Anterior cingulate cortex (tissue), 58 donors: ENCODE measurements at regions not wholly inside any gene's neighbourhood (a gene's known extent, or its start where the extent isn't known, plus 50 kb on each side); places are given as distances from the start of the nearest gene placed in this dataset.
A peak's percentile ranks its signal among the peaks of the same experiment; 100 is the strongest.

Experiments
- DNase-seq, 58 donors: peaks; one replicate each; lab custom pipeline; 2025; lab: John Stamatoyannopoulos, UW

GRCh38 chr10:91124016-91124415 is 96.4 kb upstream of the PCGF5 start:
- no peak for DNase-seq

DNA sequence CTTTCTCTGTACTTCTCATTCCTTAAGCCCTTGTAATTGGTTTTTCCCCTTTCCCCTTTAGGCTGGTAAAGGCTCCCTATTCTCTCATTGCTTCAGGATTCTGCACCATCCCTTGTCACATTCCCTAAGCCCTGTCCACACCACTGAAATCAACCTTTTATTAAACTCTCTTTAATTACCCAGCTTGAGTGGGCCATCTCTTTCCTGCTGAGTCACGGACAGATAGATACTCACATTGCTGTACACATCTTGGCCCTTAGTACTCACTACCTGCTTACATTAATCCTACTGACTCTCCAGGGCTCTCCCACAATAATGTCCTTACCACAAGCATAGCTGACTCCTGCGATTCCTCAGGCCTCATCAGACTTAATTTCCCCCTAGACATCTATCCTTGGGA is 94.0 kb upstream of the PCGF5 start:
- no peak for DNase-seq

- DNase-seq, result no peak
Measured at GRCh38 chr10:91127341-91128082, 93.0 kb upstream of the PCGF5 start.

DNA sequence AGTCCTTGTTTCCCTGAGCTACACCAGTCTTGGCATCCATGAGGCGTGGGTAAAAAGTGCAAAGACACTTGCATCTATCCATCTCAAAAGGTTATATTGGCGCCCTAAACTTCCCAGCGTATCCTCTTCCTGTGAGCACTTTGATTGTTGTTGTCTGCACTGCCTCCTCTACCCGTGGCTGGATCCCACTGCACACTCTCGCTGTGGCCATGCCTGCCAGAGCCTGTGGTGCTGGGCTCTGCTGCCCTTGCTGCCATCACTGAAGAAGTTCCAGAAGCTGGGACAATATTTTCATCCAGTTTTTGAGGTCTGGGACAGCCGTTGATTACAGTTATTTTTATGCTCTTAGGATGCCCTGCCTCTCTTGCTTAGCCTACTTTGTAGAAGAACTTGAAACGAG is 85.3 kb upstream of the PCGF5 start:
- DNase-seq, result peak in 1 of 58 donors; percentile 3

DNA sequence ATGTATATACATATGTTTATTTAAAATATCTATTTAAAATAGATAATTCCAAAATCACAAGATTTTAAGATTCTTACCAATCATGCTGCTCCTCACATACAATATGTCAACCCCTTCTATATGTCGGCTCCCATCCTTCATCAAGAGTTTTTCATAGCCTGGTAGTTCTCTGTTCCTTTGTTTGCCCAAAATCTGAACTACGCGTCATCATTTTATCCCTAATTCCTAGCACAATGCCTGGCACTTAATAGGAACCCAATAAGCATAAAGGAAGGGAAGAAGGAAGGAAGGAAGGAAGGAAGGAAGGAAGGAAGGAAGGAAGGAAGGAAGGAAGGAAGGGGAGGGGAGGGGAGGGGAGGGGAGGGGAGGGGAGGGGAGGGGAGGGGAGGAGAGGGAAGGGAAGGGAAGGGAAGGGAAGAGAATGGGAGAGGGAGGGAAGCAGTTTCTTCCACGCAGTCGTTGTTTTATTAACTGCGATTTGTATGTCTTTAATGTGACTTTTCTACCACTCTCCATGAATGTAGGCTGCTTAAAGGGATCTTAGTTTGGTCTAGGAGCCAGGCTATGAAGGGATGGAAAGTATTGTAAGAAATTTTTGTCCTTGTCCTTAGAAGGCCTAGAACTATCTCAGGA is 83.3 kb upstream of the PCGF5 start:
- no peak for DNase-seq

DNA sequence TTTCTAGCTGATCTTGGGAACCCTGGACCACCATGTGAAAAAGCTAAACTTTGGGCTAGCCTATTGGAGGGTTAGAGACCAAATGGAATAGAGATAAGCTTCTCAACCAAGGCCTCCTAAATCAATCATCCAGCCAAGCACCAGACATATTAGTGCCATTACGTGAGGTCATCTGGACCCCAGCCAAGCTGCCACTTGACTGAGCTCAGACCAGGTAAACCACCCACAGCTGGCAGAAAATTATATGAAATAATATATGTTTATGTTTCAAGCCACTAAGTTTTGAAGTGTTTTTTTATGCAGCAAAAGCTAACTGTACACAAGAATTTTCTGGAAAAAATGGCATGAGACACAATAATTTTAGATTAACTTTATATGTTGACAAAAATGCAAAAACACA is 82.6 kb upstream of the PCGF5 start:
- DNase-seq, result no peak

DNA sequence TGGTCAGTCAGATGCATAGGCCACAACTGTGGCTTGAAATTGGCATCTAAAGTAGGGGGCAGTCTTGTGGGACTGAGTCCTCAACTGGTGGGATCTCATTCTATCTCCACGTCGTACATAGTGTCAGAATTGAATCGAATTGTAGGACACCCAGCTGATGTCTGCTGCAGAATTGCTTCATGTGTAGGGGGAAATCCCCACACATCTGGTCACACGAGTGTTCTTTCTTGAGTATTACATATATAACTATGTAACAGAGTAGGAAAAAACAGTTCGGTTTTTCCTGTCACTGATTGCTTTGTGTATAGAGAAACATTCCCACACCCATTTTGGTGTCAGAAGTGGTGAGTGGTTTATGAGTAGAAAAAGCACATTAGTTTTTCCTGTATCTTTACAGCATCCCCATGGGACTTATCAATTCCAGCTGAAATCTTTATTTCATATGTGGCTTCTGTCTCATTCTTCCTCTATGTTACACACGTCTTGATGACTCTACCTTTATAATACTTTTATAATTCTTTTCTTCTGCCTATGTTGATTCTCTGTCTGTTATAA is 79.4 kb upstream of the PCGF5 start:
- DNase-seq, result no peak

GRCh38 chr10:91144961-91145360 is 75.5 kb upstream of the PCGF5 start:
- no peak for DNase-seq

DNA sequence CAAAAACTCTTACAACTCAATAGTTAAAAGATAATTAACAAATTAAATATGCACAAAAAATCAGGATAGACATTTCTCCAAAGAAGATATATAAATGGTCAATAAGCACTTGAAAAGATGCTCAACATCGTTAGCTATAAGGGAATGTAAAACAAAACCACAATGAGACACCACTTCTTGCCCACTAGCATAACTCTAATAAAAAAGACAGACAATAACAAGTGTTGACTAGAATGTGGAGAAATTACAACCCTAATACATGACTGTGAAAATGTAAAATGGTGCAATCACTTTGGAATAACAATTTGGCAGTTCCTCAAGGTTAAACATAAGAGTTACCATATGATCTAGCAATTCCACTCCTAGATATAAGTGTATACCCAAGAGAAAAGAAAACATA is 74.3 kb upstream of the PCGF5 start:
- DNase-seq, result no peak

DNA sequence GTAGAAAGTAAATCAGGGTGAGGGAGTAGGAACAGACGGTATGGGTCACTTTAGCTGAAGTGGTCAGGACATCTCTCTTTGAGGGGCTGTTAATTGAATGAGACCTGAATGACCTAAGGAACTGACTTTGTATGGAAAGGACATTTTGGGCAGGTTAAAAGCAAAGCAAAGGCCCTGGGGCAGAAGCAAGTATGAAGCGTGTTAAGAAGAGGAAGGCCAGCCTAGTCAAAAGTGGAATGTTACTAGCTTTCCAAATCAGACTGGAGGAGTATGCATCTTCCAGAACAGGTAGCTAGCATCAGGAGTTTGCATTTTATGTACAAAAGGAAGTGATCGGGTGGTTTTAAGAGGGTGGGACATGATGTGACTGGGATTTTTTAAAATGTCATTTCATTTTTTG is 70.9 kb upstream of the PCGF5 start:
- no peak for DNase-seq

DNA sequence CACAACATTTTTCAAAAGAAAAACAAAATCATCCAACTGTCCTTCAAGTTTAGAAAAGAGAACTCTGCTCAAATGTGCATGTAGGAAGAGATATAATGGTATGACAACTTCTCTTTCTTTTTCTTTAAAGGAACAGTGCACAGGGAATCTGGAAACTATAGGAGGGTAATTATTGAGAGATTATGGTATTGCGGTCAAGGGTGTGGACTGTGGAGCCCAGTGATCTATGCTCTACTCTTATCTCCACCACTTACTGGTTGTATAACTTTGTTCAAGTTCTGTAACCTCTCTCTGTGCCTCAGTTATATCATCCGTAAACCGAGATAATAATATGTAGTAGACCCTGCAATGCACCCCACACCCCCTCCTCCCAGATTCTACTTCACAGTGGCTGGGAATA is 69.8 kb upstream of the PCGF5 start:
- no peak for DNase-seq

GRCh38 chr10:91153508-91153907 is 67.0 kb upstream of the PCGF5 start:
- DNase-seq, result no peak

- DNase-seq, result no peak
Measured at GRCh38 chr10:91154842-91155241, 65.6 kb upstream of the PCGF5 start.

- no peak for DNase-seq
Measured at GRCh38 chr10:91156196-91156595, 64.3 kb upstream of the PCGF5 start.

GRCh38 chr10:91159254-91159783 is 61.1 kb upstream of the PCGF5 start:
- peak in 1 of 58 donors; percentile 8 for DNase-seq

DNA sequence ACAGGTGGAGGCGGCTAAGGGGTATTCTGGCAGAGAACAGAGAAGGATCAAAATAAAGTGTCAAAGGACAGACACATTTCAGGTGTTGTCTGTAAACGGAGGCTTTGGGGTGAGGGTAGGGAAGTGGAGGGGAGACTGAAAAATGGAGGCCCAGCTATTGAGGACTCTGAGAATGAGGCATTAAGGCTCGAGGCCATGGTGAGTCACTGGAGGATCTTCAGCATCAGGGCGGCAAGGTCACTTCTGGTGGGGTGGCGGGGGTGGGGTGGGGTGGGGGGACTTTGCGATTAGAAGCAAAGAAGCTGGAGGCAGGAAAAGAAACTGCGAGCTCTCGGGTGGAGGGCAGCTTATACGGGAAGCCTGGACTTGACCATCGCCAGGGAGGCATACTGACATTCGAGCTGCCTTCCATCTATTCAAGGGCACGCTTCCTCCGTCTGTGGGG is 58.4 kb upstream of the PCGF5 start:
- DNase-seq, result peak in 6 of 58 donors; percentile 34 to 68 (median 58)

GRCh38 chr10:91162495-91163268 is 57.8 kb upstream of the PCGF5 start:
- peak in 57 of 58 donors; percentile 34 to 90 (median 79) for DNase-seq

GRCh38 chr10:91163269-91163868 is 57.1 kb upstream of the PCGF5 start:
- peak in 51 of 58 donors; percentile 15 to 80 (median 59) for DNase-seq

- peak in 37 of 58 donors; percentile 13 to 81 (median 45) for DNase-seq
Measured at GRCh38 chr10:91163869-91164474, 56.5 kb upstream of the PCGF5 start.

GRCh38 chr10:91164520-91165065 is 55.9 kb upstream of the PCGF5 start:
- no peak for DNase-seq
